IPS-11a (cell line): ENCODE measurements at regions not wholly inside any gene's neighbourhood (a gene's known extent, or its start where the extent isn't known, plus 50 kb on each side); places are given as distances from the start of the nearest gene placed in this dataset.
A peak's percentile ranks its signal among the peaks of the same experiment; 100 is the strongest.

Source experiments
- H3K4me3 ChIP-seq: one replicate; pipeline ENCODE4 v1.5.1; 2013; ENCODE audit warnings: low read depth, low read length, control low read depth

- H3K4me3 ChIP-seq: no peak overlapping the region
These were observed 124.2 kb downstream of the TMEM161B start for GRCh38 chr5:88144219-88145001.

- no peak overlapping the region for H3K4me3 ChIP-seq
These were observed 124.9 kb downstream of the TMEM161B start for GRCh38 chr5:88143693-88144218.

DNA sequence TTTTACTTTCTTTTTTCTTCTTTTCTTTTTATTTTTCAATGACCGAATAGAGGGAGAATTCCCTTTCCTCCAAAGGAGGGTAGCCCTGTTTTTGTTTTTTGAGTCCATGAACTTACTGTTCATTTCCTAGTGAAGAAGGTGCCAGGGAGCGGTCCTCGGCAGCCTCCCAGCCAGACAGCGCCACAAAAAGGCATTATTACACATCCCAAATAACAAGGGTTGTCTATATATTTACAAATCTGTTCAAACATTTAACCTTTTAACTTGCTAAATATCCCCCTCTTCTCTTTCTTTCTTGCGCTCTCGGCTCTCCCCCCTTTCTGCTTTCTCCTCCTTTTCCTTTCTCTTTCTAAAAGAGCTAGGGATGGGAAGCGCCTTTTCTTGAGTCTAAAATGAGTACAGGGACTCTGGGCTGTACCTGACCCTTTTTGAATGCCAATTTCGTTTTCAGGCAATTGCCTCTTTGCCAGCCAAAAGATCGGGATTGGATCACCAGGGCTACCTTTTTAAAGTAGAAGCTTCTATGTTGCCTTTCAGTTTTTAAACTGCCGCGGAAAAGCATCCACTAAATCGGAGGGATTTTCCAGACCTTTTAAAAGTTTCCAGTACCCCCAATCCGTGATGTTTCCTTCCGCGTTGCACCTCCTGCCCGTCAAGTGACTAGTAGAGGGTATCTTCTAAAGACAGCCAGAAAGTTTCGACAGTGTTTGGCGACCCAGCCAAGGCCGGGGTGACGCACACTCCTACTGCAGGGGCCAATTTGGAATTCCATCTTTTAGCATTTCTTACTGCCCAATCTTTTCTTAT, 125.6 kb downstream of the TMEM161B start:
- no peak overlapping the region for H3K4me3 ChIP-seq

DNA sequence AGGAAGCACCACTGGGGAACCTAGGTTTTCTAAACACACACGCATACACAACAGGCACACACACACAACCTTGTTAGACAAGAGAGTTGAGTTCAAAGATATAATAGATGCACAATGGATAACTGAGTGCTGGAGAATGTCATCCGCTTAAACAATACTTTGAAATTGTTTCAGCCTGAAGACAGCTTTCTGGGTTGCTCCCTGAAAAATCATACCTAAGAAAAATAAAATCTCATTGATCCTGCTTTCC, 126.1 kb downstream of the TMEM161B start:
- H3K4me3 ChIP-seq: no peak overlapping the region

DNA sequence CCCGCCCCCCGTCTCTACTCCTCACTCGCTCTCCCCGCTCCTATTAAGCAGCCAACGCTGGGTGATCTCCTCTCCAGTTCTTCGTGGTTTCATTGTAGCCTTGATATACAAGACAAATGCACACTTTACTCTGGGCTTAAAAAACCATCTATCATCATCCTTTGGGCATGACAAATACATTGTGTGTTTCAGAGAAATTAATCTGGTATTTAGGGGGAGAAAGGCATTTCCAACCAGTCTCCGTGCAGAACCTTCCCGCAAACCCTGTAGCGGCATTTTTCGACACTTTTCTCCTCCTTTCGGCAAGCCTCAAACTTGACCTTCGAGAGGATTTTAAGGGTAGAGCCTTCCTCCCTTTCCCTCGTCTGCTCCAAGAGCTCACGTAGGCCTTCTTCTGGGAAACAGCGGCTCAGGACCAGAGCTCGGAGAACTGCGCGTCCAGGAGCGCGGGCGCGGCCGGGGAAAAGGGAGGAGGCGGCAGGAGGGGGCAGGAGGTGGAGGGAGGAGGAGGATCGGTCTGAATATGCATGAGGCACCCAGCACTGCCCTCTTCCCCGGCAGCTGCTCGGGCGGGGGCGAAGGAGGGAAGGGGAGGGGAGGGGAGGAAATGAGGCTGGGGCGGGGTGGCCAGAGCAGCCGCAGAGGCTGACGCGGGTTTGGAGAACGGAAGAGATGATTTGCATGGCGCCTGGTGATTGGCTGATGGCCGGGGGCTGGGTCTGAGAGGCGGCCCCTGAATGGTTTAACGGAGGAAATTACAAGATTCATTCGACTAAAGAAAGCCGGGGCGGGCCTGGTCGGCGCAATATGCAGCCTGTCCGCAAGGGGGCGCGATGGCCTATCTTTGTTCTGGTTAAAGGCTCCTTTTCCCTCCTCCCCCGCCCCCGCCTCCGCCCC, 127.5 kb downstream of the TMEM161B start:
- H3K4me3 ChIP-seq: peak overlapping the region; percentile 74

- H3K4me3 ChIP-seq: peak overlapping the region; percentile 74
These were observed 128.2 kb downstream of the TMEM161B start for GRCh38 chr5:88140396-88140855.

DNA sequence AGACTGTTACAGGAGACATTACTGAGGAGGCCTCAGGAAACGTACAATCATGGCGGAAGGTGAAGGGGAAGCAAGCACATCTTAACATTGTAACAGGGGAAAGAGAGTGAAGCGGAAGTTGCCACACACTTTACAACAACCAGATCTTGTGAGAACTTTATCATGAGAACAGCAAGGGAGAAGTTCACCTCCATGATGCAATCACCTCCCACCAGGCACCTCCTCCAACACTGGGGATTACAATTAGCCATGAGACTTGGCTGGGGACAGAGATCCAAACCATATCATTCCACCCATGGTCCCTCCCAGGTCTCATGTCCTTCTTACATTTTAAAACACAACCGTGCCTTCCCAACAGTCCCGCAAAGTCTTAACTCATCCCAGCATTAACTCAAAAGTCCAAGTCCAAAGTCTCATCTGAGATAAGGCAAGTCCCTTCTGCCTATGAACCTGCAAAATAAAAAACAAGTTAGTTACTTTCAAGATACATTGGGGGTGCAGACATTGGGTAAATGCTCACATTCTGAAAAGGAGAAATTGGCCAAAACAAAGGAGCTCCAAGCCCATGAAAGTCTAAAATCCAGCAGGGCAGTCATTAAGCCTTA, 138.3 kb downstream of the TMEM161B start:
- no peak overlapping the region for H3K4me3 ChIP-seq

DNA sequence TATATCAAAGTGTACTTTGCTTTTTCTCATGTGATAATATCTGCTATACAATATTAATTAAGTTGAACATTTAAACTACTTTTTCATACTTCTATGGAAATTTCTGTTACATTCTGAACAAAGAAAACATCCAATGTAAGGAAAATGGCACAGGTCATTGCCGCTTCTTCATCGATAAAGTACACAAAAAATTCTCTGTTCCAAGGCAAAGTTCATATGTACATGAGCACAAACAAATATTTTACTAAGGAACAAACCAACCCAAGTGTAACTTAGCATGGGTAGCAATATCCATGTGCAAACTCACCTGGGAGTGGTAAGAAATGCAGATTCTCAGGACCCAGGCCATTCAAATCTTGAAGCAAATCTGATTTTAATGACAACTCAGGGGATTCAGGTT, 139.8 kb downstream of the TMEM161B start:
- H3K4me3 ChIP-seq: no peak overlapping the region

- H3K4me3 ChIP-seq: no peak overlapping the region
These were observed 149.0 kb downstream of the TMEM161B start for GRCh38 chr5:88119535-88120125.

DNA sequence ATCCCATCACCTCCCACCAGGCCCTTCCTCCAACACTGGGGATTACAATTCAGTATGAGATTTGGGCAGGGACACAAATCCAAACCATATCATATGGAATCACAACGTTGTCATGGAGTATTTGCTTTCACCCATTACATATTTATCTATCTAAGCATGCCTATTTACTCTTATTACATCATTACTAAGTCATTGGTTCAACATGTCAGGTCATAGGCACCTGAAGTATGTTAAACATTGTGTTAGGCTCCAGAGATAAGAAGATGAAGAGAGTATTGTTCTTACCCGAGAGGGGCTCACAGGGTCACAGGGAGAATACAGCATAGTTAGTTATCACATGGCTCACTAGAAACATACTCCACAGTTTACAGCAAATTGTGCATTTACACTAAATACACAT, 150.5 kb downstream of the TMEM161B start:
- H3K4me3 ChIP-seq: no peak overlapping the region

- H3K4me3 ChIP-seq: no peak overlapping the region
These were observed 151.1 kb downstream of the TMEM161B start for GRCh38 chr5:88117546-88117945.

DNA sequence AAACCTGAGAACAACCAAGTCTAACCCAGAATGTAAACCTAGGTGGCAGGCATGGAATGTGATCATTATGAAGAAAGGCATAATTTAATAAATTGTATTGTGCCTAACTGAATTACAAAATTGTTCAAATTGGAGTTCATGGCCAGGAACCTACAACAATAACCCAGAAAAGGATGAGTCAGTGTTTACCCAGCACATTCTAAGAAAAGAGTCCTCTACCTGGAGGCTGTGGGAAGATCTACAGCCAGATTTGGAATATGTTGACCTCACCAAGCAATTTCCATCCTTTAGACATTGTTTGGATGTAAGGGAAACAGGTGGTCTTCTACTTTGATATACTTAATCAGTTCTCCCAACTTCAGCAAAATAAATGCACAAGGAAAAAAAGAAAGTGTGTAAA, 152.2 kb downstream of the TMEM161B start:
- no peak overlapping the region for H3K4me3 ChIP-seq

- H3K4me3 ChIP-seq: no peak overlapping the region
These were observed 153.4 kb downstream of the TMEM161B start for GRCh38 chr5:88115211-88115610.

DNA sequence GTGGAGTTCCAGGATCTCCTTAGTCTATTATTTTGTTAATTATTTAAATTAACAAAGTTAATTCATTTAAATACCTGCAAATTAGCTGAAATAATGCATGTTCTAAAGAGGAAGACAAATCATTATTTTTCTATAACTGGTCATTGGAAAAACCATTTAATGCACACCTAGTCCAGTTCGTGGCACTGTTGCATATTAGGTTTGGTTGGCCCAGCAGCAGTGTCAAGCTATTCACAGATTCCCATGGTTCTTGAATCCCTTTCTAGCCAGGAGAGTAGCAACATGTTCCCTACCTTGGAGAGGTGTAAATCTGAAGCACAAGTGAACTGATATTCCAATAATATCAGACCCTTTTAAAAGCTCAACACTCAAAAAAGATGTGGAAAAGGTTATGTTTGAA, 155.2 kb downstream of the TMEM161B start:
- no peak overlapping the region for H3K4me3 ChIP-seq

GRCh38 chr5:88109818-88110217, 158.8 kb downstream of the TMEM161B start:
- no peak overlapping the region for H3K4me3 ChIP-seq

DNA sequence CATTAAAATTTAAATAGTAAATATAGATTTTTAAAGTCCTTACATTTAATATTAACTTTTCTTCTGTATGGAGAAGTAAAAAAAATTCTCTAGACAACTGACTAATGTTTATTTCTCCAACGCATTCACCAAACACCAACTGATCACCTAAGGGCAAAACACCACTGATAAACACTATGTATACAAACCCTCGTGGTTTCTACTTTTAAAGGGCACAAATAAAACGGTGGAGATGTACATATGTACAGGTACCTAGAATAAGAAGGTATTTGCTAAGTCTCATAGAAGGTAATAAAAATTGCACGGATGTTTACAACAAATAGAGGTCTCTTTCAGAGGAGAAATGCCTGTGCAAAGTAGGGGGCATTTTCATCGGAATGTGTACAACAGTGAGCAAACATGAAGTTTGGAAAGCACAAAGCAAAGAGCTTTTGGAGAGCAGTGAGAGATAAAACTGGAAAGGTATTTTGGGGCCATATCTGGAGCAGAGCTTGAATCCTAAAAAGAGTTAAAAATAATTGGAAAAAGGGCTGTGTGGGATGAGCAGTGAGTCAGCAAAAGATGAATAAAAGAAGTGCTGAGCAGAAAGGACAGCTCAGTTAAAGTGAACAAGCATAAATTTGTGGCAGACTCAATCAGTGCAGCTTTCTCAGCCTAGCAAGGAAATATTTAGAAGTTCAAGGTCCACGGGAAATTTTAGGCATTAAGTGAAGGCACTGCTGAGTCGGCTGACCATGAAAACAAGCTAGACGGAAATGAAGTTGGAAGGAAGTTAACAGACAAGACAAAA, 160.0 kb downstream of the TMEM161B start:
- no peak overlapping the region for H3K4me3 ChIP-seq

- no peak overlapping the region for H3K4me3 ChIP-seq
These were observed 173.6 kb downstream of the TMEM161B start for GRCh38 chr5:88094906-88095496.

GRCh38 chr5:88094403-88094802, 174.2 kb downstream of the TMEM161B start:
- no peak overlapping the region for H3K4me3 ChIP-seq

DNA sequence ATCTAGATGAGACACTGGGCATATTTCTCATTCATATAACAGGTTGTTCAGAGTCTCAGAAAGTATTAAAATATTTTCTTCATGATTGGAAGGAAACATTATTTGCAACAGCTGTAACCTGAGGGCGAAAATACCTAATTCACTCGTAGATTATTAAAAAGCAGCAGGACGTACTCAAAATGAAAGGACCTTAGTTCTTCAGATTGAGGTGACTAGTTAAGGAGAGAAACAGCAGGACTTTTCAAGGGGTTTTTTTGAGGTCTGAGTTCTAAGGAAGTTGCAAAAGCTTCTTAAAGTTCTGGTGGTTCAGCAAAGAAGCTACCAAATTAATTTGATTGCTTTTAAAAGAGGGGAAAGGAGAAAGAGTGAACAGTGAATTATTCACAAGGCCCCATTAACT, 174.9 kb downstream of the TMEM161B start:
- H3K4me3 ChIP-seq: no peak overlapping the region
